NCI-H187 treated with DMSO at 0.1 percent for 48 hours (cell line): ENCODE measurements at regions not wholly inside any gene's neighbourhood (a gene's known extent, or its start where the extent isn't known, plus 50 kb on each side); places are given as distances from the start of the nearest gene placed in this dataset.

ENCODE experiments used
- DNase-seq: peaks from one replicate; lab custom pipeline; 2025; lab: John Stamatoyannopoulos, UW

GRCh38 chr2:23241611-23242245 is 143.3 kb upstream of the KLHL29 start:
- no peak for DNase-seq

DNA sequence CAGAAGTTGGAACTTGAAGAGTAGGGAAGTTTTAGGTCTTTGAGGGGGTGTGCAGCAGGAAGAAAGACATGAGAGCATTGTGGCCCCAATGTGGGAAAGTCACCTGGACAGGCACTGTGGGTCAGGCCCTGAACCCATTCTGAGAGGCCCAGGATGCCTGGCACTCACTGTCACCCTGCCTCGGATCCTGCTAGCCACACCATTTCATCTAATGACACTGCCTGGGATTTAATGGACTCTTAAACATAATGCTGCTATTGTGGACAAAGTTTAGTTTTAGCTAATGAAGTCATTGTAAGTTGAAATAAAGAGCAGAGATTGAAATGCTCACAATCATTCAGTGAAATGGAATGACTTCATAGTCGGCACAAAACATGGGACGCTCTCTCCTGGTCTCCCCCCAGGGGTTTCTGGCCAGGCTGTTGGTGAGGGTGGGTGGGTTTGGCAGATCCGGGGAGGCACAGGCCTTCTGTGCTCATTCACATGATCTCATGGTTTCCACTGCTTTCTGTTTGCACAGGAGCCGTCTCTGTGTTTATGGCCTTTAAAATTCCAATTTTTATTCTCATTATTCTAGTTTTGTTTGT is 141.8 kb upstream of the KLHL29 start:
- DNase-seq: no peak

DNA sequence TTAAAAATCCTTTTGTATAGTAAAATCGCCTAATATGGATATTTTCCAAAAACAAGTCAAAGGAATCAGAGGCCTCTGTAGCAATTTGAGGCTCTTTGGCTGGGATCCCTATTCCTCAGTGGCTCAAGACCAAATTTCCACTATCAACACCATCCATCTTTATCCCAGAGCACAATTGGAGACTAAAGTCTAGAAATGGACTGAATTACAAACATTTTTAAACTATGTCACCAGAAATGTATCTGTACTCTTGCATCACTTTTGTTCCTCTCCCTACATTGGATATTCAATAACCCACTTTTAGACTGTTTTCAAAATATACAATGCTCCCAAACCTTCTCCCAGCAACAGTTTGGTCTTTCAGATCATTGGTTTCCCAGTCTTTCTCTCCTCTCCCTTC is 140.4 kb upstream of the KLHL29 start:
- no peak for DNase-seq

DNA sequence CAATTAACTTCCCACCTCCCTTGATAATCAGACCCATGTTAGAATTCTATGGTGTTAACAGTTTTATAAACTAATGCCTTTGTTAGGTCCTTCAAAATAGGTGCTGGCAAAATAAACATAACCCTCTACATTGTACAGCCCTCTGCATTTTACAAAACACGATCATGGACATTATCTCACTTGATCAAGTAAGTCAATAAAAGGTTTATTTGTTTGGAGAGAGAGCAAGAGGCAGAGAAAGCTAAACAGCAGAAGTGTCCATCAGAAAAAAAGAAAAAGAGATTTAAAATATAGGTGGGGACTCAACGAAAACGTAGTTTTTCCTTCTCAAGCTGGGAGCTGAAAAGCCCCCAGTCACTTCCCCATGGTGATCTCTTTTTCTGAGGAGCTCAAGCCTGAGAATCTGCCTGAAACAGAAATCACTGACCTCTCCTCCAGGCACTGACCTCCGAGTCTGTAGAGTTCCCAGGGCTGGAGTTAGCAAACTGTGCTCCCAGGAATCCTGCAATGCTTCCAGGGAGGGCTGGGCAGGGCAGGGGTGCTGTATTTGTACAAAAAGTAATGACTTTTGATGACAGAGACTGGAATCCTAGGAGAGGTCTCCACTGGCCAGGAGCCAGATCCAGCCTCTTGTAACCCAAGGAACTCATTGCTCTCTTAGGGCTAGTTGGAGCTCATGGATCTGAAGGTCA is 137.8 kb upstream of the KLHL29 start:
- no peak for DNase-seq

- no peak for DNase-seq
Observed at GRCh38 chr2:23248667-23249066, 136.3 kb upstream of the KLHL29 start.

DNA sequence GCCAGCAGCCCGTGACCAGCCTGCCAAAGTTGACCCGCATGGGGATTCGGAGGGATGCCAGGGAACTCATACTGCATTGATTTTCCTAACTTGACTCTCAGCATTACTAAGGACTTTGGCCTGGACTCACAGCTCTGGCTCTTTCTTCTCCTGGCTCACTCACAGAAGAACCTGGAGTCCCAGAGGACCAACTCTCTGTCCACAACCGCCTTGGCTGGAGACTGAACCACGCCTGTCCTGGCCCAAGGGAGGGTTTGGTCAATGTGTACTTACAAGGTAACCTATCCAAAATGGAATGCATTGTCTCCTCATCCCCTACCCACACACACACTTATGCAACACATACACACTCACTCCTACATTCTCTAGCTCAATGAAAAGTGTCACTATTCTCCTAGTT is 135.6 kb upstream of the KLHL29 start:
- no peak for DNase-seq

DNA sequence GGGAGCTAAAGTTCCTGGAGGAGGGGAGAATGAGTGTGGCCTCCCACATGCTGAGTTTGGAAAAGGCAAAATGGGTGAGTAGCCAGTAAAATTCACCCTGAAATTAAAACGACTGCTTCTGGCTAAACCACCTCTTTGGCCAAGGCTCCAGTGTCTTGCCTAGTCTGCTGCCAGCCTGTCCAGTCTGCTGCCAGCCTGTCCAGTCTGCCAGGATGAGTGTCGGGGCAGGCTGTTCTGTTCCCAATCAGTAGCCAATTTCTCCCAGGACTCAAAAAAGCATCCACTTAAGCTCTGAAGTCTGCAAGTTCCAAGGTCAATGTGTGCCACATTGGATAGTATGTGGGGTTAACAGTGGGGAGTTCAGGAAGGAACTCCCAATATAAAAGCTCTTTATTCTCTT is 134.6 kb upstream of the KLHL29 start:
- no peak for DNase-seq

DNA sequence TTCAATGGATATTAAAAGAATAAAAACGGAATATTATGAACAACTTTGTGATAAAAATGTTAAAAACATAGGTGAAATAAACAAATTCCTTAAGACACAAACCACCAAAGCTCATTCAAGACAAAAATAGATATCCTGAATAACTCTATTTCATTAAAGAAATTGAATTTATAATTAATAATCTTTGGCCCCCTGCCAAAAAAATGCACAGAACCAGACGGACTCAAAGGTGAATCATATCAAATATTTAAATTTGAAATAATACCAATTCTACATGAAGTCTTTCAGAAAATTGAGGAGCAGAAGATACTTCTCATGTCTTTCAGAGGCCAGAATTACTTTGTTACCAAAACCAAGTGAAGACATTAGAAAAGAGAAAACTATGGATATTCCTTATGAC is 128.3 kb upstream of the KLHL29 start:
- no peak for DNase-seq

GRCh38 chr2:23260621-23261020 is 124.4 kb upstream of the KLHL29 start:
- DNase-seq: no peak

- DNase-seq: no peak
Observed at GRCh38 chr2:23268467-23269263, 116.3 kb upstream of the KLHL29 start.

- no peak for DNase-seq
Observed at GRCh38 chr2:23269747-23270146, 115.2 kb upstream of the KLHL29 start.

DNA sequence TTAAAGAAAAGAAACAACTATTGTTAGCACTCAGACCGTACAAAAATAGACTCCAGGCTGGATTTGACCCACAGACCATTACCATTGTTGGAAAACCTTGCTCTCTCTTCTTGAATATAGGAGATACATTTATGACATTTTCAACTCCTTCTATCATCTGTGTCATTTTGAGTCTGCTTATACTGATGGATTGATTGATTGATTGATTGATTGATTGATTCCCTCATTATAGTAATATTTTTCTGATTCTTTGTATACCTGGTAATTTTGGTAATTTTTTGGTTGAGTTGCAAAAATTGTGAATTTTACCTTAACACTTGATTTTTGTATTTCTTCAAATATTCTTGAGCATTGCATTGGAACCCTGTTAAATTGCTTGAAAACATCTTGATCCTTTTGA is 114.2 kb upstream of the KLHL29 start:
- no peak for DNase-seq

DNA sequence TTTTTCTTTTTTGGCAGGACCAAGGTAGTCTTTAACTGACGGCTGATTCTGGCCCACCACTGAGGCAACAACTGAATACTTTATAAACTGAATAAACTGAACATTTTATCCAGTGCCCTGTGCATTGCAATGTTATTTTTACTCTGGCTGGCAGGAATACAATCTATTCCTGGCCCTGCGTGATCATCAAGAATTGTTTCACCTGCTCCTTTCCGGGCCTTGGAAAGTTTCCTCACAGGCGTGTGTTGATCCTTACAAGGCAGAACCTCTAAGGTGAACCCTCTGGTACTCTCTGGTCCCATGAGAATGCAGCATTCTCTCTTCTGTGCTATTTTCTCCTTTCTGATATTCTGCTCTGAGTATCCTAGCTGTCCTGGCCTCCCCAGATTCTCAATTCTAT is 113.7 kb upstream of the KLHL29 start:
- no peak for DNase-seq

GRCh38 chr2:23273786-23274185 is 111.2 kb upstream of the KLHL29 start:
- no peak for DNase-seq

GRCh38 chr2:23280401-23280800 is 104.6 kb upstream of the KLHL29 start:
- DNase-seq: no peak

DNA sequence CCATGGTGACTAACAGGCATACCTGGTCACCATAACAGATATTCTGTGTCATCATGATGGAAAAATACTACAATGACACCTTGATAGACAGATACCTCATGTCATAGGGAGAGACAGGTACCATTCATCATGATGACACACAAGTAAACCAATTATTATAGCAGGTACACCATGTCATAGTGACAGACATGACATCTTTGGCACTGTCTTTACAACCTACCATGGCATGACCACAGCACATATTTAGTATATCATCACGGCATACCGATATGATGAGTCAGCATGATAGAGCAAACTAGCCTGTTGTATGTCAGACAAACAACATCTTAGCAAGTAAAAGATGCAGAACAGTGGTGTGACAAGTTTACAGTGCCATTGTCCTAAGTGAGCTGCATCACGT is 101.3 kb upstream of the KLHL29 start:
- no peak for DNase-seq

DNA sequence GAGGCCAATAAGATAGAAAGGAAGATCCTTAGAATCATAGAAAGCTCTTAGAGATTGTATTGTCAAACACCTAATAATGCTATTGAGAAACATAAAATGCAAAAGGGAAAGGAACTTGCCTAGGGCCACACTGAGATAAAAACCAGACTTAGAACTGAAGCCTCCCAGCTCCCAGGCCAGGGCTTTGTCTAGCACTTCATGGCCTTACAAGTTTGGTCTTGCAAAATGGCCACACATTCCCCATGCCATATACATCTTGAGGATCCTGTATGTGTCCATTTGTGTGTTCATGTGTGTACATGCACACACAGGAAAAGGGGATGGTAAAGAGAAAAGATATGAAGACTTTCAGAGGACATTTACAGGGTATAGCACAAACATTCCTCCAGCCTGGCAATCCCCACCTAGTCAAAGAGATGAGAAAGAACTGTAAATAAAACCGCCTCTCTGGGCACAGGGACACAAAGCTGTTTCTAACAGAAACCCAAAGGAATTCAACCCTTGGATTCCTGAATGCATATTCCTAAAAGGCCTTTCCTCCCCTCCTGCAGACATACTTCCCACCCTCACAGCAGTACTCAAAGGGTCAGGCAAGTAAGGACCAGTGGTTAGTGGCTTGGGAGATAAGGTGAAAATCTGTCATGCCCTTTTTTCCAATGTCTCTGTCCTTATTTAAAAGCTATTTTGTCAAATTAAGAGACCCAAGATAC is 99.7 kb upstream of the KLHL29 start:
- DNase-seq: no peak

DNA sequence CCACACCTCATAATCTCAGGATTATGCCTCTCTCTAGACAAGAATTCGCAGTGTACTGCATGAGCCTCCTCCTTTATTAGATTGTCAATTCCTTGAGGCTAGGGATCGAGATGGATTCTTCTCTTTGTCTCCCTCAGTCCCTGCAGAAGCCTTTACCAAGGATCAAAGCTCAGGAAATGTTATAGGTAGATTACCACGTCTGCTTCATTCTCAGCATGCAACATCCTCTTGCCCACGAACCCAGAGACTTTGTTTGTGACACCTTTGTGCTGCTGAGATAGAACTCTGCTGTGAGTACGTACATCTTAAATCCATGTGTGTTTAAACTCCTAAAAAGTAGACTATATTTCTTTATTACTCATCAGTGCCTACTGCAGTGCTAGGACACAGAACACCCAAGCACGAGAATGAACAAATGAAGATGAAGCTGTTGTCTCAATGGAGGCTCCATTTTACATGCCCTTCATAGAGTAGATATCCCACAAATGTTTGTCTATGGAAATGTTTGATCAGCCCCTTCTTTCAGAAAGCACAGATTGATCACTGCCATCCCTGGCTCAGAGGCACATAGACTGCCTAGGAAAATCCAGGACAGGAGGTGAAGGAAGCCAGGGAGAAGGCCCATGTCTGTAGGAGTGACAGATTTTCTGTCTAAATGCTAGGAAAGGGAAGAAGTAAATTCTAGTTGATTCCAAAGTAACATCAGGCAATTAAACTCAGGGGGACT is 98.8 kb upstream of the KLHL29 start:
- no peak for DNase-seq

DNA sequence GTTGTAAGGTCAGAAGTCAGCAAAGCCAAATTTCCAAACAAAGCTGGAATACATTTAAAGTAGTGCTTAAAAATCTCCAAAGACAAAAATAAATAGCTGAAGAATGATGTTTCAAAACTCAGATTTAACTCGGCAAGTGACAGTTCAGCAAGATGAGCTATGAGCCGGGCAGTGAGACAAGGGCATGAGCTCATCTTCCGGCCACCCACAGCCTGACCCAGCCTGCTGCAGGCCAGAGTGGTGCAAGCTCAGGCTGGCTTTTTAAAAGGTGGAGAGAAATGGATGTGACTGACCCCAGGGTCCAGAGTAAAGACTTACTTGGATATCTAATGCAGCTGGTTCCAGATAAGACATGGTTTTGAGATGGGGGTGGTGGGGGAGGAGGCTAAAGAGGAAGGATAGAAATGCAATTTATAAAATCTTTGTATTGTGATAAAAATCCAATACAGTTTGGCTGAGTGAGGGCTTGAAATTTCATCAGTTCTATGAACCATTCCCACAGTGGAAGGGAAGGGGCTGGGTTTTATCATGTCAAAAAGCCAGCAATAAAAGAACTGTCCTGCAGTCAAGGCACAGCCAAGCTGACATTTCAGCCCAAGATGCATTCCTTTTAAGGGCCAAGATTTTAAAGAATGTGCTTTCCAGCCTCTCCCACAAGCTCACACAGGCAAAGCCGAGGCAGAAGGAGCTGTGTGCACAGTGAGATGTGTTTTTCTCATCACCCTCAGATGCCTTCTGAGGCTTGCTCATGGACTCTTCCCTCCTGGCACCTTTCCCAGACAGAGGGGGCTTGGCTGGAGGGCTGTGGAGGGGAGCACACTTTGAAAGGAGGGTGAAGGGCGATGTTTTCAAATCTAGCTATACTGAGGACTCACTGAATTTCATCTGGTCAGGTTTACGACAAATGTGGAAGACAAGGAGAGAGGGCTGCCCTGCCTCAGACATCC is 97.9 kb upstream of the KLHL29 start:
- DNase-seq: no peak

DNA sequence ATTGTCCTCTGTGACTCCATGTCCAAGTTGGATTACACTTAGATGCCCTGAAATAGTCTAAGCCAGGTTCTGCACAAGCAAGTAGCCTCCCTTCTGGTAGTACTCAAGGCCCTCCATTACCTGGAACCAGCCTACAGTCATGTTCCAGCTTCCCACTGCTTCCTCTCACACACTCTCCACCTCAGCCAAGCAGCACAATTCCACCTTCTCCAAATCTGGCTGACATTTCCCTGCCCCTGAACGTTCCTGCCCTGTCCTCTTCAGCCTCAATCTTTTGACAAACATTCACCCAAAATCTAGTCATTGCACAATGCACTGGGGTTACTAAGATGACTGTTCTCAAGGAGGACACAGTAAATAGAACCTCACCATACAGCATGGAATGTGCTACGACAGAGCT is 95.3 kb upstream of the KLHL29 start:
- no peak for DNase-seq
